H1 (cell line): ENCODE measurements at regions not wholly inside any gene's neighbourhood (a gene's known extent, or its start where the extent isn't known, plus 50 kb on each side); places are given as distances from the start of the nearest gene placed in this dataset.

Source experiments
- CBX5 ChIP-seq: fragments of 300-800, 300-1000 bp; sonication (generic); IDR thresholded peaks from 2 replicates; pipeline ENCODE4 v1.7.1; 2016; ENCODE audit warnings: antibody characterized with exemption, low read length, low read depth
- RFX5 ChIP-seq: IDR thresholded peaks from 2 replicates; pipeline ENCODE4 v1.6.1; 2011; ENCODE audit warnings: low read depth, low read length, improper control_type of control experiment, borderline replicate concordance
- TAF1 ChIP-seq: IDR thresholded peaks from 2 replicates; pipeline ENCODE4 v1.6.1; 2011; ENCODE audit warnings: mild to moderate bottlenecking, low read depth, low read length
- TCF12 ChIP-seq: IDR thresholded peaks from 2 replicates; pipeline ENCODE4 v1.6.1; 2011; ENCODE audit warnings: low read depth, mild to moderate bottlenecking, low read length
- TEAD4 ChIP-seq: IDR thresholded peaks from 2 replicates; pipeline ENCODE4 v1.6.1; 2012; ENCODE audit warnings: low read depth, low read length, inconsistent platforms, mixed read lengths
- YY1 ChIP-seq: IDR thresholded peaks from 2 replicates; pipeline ENCODE4 v1.6.1; 2011; ENCODE audit warnings: low read depth, mild to moderate bottlenecking, low read length

DNA sequence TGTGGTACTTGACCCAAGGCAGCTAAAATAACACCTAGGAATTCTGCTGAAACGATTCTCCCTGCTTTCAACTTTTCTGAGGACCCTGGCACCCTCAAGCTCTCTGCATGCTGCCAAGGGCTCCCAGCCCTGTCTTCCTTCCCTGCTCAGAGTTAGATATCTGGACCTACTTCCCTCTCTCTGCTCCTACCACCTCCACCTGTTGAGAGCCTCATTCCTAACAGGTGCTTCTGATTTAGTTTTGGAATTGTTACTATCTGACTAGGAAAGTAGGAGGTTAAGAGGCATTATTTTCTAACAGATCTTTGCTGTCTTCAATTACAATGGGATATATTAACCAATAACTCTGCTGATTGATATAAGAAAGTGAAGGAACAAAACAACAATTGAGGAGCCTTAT, 253.8 kb downstream of the FZD1 start (continued):
- TF ChIP-seq CBX5 (no peak), TCF12 (no peak), TEAD4 (no peak), TAF1 (no peak), YY1 (no peak), RFX5 (no peak)
